ENCODE measurements at regions not wholly inside any gene's neighbourhood (a gene's known extent, or its start where the extent isn't known, plus 50 kb on each side); places are given as distances from the start of the nearest gene placed in this dataset.
"Not testable (repeated sequence)": the region's sequence is repeated elsewhere in the genome, so short reads cannot be mapped to it uniquely, and the experiment has no call there.

DNA sequence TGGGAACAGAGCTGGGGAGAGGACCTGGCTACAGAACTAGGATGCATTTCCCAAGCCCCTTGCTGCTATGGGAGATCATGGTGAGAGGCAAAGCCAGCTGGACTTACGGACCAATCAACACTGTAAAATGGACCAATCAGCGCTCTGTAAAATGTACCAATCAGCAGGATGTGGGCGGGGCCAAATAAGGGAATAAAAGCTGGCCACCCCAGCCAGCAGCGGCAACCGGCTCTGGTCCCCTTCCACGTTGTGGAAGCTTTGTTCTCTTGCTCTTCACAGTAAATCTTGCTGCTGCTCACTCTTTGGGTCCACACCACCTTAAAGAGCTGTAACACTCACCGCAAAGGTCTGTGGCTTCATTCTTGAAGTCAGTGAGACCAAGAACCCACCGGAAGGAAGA, 133.2 kb upstream of the AFDN start:
- H3K14ac ChIP-seq (replicated peaks; ENCODE audit: low read depth, low read length); H3K4me3 ChIP-seq (ENCODE audit: insufficient read depth, low read depth, low read length); H3K4me1 ChIP-seq (ENCODE audit: control insufficient read depth, insufficient read depth, low read length); H2BK120ac ChIP-seq (ENCODE audit: low read depth, low read length); H3K4ac ChIP-seq (ENCODE audit: low read depth, low read length); H3K27me3 ChIP-seq (ENCODE audit: control insufficient read depth, insufficient read depth, low read length); BruUV-seq (replicated peaks); H2BK20ac ChIP-seq (ENCODE audit: low read depth, low read length); H4K91ac ChIP-seq (ENCODE audit: insufficient read depth, low read depth, low read length); H2AFZ ChIP-seq (replicated peaks; ENCODE audit: low read length, poor library complexity); H3K23ac ChIP-seq (ENCODE audit: low read depth, low read length); H3K27ac ChIP-seq (ENCODE audit: insufficient read depth, low read length); H3K9ac ChIP-seq (ENCODE audit: low read depth, low read length); H2BK15ac ChIP-seq (ENCODE audit: low read depth, low read length); dilution Hi-C loops (cut with HindIII; ENCODE audit: low sequenced_read_pairs, unreplicated experiment); ATAC-seq (ENCODE audit: low read depth); H2AK9ac ChIP-seq (replicated peaks; ENCODE audit: low read depth, low read length, poor library complexity); CTCF ChIA-PET; intact Hi-C loops (cut with micrococcal nuclease); H3K79me1 ChIP-seq (ENCODE audit: low read depth in 1 of 2, low read length in 2 of 2); H4K8ac ChIP-seq (ENCODE audit: low read depth in 2 of 2, low read length in 2 of 2); DNase-seq; H3K56ac ChIP-seq (ENCODE audit: extremely low read depth, insufficient read depth, low read length); in situ Hi-C loops (cut with MboI; ENCODE audit: low sequenced_read_pairs); H3K18ac ChIP-seq (ENCODE audit: low read depth, low read length); POLR2A ChIA-PET (ENCODE audit: unreplicated experiment); H2AK5ac ChIP-seq (ENCODE audit: low read depth, low read length); H2BK5ac ChIP-seq (ENCODE audit: low read depth, low read length, poor library complexity, severe bottlenecking); H3K36me3 ChIP-seq (ENCODE audit: control insufficient read depth, insufficient read depth, low read length); H4K5ac ChIP-seq (ENCODE audit: low read depth, low read length); H3K4me2 ChIP-seq (ENCODE audit: low read depth, low read length); H3K9me1 ChIP-seq (ENCODE audit: insufficient read depth, low read length); H4K20me1 ChIP-seq (ENCODE audit: insufficient read depth, low read length): not testable (repeated sequence)
- WGBS, 2 experiments (ENCODE audit: extremely low coverage in 2 of 2, insufficient read length in 1 of 2) = 72% methylated on average over 3 of the region's 8 CpGs; no CpG with 5 or more reads in 1 of the 2 experiments
- H3K9me3 ChIP-seq (ENCODE audit: control insufficient read depth, insufficient read depth, low read length) = peaks cover 32% of the 10 kb centered on the region

Measured in IMR-90 (cell line).